RPMI8226 (cell line): ENCODE measurements at regions not wholly inside any gene's neighbourhood (a gene's known extent, or its start where the extent isn't known, plus 50 kb on each side); places are given as distances from the start of the nearest gene placed in this dataset.

Source experiments
- DNase-seq: peaks from one replicate; pipeline ENCODE4 v3.0.0-alpha.2; 2015

- DNase-seq: no peak
Measured at GRCh38 chr12:24255920-24256665, 306.6 kb upstream of the SOX5 start.

DNA sequence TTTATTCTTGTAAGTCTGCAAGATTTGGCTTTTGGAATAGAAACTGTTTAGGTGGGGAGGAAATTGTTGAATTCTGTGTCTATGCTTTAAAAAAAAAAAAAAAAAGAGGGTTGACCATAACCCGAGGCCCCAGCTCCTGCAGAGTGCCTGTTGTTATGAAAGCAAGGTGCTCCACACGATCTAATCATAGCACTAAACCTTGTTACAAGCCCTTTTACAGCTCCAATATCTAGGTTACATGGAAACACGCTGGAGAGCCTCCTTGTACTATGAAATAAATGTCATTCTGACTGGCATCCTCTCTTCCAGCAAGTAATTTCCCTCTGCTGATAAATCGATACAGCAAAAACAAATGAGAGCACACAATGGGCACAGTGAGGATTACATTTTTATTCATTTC, 303.1 kb upstream of the SOX5 start:
- DNase-seq: no peak

GRCh38 chr12:24246934-24247333, 297.5 kb upstream of the SOX5 start:
- no peak for DNase-seq

DNA sequence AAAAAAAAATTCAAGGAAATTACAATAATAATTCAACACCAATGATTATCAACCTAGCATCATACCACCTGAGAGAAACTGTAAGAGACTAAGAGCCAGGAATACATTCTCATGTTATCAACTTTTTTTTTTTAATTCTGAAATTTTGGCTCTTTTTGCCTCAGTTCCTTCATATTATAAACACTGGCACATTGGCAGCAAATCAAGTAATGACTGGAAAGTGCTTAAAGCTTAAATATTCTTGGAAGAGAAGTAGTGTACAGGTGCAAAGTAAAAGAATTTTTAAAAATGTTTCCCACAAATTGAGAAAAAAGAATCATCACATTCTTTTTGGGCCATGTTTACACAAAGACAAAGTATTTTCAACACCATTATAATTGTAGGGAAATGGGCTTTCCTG, 296.9 kb upstream of the SOX5 start:
- no peak for DNase-seq

GRCh38 chr12:24244801-24245200, 295.3 kb upstream of the SOX5 start:
- no peak for DNase-seq

DNA sequence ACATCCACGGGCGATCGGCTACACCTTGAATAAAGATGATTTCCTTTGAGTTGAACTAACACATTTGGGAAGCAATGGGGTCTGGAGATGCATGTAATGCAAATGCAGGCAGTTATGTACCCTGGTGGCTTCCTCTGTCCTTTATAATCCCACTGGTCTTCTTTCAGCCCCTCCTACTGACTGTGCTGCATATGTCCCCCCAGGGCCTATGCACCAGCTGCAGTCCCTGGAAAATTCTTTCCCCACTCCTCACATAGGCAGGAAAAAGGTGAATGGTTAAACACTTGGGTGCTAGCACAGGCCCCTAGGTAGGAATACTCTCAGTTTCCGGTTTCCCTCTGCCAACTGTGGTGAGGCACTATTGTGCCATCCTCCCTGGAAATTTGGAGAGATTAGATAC, 294.8 kb upstream of the SOX5 start:
- no peak for DNase-seq

- no peak for DNase-seq
Measured at GRCh38 chr12:24240707-24241106, 291.2 kb upstream of the SOX5 start.

- DNase-seq: no peak
Measured at GRCh38 chr12:24233519-24234246, 284.2 kb upstream of the SOX5 start.

- DNase-seq: no peak
Measured at GRCh38 chr12:24232531-24232930, 283.1 kb upstream of the SOX5 start.

DNA sequence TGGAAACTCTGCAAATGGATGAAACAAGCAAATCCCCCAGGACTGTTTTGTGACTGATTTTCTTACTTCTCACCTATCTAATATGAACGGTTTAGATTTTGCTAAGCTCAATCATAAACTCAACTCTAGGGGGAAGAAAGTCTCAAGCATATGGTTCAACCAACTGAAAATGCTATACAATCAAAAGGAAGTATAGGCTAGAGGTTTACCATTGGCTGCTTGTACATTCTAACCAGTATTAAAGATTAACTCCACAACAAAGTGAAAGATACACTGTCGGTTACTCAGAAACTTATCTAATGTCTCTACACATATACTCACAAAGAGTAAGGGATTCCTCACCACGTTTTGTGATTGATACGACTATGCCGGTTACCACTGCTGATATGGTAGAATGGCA, 281.8 kb upstream of the SOX5 start:
- DNase-seq: no peak

DNA sequence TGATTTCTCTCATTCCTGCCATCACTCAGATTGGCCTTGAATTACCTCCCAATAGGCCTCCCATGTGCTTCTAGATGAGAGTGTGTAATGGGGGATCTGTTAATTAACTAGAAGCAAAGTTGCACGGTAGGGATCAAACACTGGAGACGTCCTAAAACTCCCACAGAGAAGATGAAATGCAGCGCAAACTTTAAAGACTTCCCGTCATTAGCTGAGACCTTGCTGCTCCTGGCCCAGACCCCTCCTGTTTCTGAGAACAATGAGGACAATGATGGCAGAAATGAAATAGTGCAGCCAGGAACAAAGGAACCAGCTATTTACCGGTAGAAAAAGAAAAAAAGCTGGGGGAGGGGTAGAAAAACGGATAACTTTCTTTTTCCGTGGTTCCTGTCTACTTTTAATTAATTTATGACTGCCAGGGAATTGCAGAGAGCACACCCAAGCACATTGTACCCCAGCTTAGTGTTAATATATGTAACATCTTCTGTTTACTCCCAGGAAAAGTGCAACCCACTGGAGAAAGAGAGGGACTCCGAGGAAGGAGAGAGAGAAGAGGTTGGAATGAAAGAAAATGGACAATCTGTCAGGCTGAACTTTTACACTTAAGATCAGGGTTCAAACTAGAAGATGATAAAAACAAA, 280.7 kb upstream of the SOX5 start:
- no peak for DNase-seq

GRCh38 chr12:24229031-24229700, 279.7 kb upstream of the SOX5 start:
- DNase-seq: no peak

- DNase-seq: no peak
Measured at GRCh38 chr12:24228371-24228770, 278.9 kb upstream of the SOX5 start.

- DNase-seq: no peak
Measured at GRCh38 chr12:24227551-24227950, 278.1 kb upstream of the SOX5 start.

DNA sequence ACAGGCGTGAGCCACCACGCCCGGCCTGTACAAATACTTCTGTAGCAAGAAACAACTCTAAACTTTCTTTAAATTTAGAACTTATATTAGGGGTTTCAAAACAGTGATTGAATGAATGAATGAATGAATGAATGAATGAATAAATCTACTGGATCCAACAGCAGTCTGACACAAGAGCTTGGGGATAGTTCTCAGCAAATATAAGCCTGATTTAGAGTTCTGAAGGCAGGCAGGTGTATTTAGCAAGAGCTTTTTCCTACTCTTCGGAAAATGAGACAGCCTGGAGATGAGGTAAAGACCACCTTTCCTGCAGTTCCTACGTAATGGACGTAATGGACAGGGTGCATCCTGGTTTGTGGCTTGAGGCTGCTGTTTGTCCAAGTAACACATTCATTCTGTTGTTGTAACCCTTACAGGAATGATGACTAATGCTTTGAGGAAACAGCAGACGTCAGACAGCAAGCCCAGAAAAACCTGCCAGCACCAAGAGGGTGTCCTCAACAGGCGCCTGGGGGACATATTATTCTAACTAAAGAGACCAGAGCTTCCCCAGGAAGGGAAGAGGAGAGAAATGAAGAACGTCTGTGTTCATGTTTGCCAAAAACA, 277.4 kb upstream of the SOX5 start:
- no peak for DNase-seq

DNA sequence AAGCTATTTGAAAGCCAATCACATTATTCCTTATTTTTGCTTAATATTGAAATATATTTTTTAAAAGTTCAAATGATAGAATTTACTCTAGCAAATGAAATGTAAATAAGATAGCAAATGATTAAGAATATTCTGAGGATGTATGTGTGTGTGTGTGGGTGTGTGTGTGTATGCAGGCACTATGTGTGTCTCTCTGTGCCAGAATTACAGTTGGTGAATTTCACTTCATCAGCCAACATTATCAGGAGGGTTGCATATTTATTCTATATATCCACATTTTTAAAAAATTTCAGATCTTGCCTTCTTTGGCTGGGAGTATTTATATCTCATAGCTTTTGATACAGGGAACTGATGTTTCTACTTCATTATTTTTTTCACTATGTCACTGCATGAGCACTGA, 274.9 kb upstream of the SOX5 start:
- DNase-seq: no peak

DNA sequence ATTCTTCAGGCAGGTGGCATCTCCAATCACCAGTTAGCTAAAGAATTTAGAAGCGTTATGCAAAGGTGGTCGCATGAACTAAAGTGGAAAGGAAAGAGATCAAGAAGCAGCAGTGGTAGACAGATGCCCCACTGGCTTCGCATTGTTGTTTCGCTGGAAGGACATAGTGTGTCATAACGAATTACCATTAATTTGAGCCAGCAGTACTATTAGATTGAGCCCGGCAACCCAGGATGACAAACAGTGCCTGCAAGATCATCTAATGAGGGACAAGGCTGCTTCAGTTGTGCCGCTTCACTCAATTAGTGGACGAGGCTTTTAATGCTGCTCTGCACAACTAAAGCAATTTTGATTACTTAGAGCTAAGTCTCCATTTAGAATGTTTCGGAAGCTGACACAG, 274.5 kb upstream of the SOX5 start:
- no peak for DNase-seq

GRCh38 chr12:24222968-24223367, 273.5 kb upstream of the SOX5 start:
- no peak for DNase-seq

DNA sequence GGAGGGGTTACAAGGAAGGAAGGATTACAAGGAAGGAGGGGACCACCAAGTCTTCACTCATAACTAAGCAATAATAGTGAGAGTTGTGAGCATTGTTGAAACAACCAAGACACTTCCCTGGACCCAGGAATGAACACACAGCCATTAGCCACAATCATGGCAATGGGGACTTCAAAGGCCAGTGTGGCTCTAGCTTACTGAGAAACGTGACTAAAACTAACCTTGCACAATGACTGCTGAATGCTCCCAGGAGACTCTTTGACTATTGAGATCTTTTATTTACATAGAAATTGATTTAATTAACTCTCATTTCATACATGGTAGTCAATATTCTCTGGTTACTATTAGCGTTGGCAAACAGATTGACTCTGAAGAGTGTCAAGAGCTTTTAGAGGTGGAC, 263.0 kb upstream of the SOX5 start:
- DNase-seq: no peak

DNA sequence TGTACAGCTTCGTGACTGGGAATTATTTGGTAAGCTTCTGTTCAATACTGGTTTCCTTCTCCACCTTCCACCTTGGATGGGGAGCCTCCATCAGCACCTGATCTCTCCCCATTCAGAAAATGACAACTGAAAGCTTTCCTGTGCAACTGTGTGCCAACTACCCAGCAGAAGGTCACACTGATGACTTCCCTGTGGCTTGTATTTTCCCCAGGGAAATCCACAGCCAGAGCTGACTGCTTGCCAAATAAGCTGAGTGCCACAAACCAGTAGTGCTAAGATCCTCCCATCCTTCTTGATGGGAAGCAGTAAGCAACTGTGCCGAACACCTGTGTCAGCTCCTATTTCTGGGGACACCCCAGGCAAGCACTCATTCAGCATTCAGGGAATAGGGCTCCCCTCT, 257.2 kb upstream of the SOX5 start:
- DNase-seq: no peak

DNA sequence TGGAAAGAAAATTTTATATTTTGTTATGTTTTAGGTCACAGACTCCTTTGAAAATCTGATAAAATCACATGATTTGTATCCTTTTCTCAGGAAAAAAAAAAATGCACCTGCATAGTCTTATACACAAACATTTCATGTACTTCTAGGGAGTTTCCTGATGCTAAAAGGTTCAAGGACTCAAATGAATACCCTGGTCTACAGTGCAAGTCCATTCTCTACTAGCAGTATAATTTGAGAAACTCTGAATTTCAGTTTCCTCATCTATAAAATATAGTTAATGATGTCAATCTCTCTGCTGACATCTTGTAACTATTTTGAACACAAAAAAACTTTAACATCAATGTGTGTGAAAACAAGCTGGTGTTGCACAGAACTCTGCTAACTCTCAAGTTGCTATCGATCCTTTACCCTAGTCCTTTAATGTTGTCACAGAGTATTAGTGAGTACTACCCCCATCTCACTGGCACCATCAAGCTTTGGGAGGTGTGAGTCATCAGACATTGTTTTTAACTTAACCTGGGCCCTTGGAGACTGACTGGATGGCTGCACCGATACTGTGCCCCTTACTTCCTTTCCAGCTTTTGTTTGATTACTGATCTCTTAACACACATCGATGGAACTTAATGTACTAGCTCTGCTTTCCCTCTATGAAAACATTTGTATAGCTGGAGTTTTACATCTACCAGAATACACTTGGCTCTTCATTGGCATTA, 251.9 kb upstream of the SOX5 start:
- no peak for DNase-seq

- no peak for DNase-seq
Measured at GRCh38 chr12:24200010-24200409, 250.5 kb upstream of the SOX5 start.
